GM12874 (cell line): ENCODE measurements at regions not wholly inside any gene's neighbourhood (a gene's known extent, or its start where the extent isn't known, plus 50 kb on each side); places are given as distances from the start of the nearest gene placed in this dataset.

Source experiments
- CTCF ChIP-seq: IDR thresholded peaks from 2 replicates; pipeline ENCODE4 v1.5.1; 2011; ENCODE audit warnings: low read depth, mild to moderate bottlenecking, control low read depth, low read length, moderate library complexity; ENCODE audit not compliant: insufficient read depth

DNA sequence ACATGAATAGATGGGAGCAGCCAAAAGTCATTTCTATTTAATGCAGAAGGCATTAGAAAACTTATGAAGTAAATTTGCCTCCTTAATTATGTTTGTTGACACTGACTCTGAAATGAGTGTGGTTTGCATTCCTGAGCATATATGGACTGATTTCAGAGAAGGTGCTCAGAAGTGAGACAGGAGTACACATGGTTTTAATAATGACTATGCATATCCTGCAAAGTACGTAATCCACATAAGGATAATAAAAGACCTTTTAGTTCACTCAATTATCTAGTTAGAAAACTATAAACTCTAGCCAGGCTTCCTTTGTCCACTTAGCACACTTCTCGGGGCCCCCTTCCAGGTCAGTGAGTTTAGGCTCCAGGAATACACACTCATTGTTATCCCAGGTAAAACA is 75.7 kb upstream of the SNX2 start:
- no peak for TF ChIP-seq CTCF

GRCh38 chr5:122701640-122702523 is 73.0 kb upstream of the SNX2 start:
- TF ChIP-seq CTCF, result no peak

DNA sequence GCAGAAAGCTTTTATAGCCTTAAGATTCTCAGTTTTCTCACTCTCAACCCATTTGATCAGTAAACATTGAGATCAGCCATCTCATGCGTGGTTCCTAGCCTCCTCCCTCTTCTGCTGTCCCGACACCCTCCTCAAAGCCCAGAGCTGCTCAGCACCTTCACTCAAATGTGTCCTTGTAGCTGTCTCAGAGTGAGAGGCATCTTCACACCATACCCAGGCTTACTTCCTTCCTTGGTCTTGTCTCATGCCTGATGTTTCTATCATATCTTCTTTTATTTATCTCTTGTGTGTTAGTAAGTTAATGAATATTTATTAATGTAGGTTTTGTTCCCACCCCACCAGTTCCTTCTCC is 72.4 kb upstream of the SNX2 start:
- no peak for TF ChIP-seq CTCF

- no peak for TF ChIP-seq CTCF
These were observed 71.7 kb upstream of the SNX2 start for GRCh38 chr5:122703203-122703602.

GRCh38 chr5:122704247-122705036 is 70.4 kb upstream of the SNX2 start:
- TF ChIP-seq CTCF, result peak; percentile 44; the same call in 1 of the 2 replicates

GRCh38 chr5:122705851-122706250 is 69.0 kb upstream of the SNX2 start:
- TF ChIP-seq CTCF, result no peak

GRCh38 chr5:122707796-122708195 is 67.1 kb upstream of the SNX2 start:
- no peak for TF ChIP-seq CTCF
